B cell (primary cell): ENCODE measurements at regions not wholly inside any gene's neighbourhood (a gene's known extent, or its start where the extent isn't known, plus 50 kb on each side); places are given as distances from the start of the nearest gene placed in this dataset.

Experiments
- EZH2 ChIP-seq: IDR thresholded peaks from 2 replicates; pipeline ENCODE4 v1.6.1; 2012; ENCODE audit warnings: borderline replicate concordance, low read depth, mild to moderate bottlenecking, moderate library complexity, low read length; ENCODE audit not compliant: insufficient read depth, poor library complexity, severe bottlenecking
- TF ChIP-seq, protein P1 (sequence below): fragments of 200-600 bp; IDR thresholded peaks from one replicate; pipeline ENCODE4 v1.8.0; 2022; ENCODE audit warnings: antibody characterized with exemption, mild to moderate bottlenecking

DNA sequence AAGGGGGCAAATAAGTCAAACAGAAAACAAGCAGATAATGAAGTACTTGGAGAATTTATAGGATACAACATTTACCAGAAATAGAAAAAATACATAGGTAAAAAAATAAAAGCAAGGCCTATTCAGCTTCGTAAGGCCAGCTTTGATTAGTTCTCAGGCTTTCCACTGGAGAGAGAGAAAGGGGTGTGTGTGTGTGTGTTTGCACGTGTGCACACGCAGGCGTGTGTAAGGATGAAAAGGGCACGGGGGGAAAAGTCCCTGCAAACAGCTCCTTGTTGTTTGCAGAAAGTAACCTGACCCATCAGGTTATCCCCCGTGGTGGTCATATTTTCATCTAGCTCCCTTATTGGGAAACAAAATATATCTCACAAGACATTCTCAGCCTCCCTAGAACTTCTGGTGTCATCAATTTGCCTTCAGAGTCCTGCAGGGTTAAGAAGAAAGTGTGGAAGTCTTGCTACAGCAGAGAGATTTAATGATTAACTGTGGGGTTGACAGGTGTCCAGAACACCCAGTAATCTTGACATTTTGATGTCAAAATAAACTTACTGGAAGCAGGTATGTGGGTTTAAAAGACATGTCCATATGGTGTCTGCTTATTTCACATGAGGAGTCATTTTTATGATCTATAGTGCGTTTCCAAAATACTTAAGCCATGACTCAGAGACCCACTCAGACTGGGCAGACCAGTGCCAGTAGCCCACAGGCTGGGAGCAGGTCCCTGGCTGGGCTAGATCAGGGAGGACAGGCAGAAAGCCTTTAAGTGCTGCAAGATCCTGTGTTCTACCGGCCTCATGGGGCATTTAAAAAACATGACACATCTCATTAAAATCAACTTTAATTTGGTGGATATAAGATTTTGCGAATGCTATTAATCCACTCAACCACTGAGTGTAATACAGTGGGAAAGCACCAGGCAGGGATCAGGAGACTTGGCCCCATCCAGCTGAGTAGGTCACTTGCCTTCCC, 487.6 kb upstream of the CAMK1G start:
- TF ChIP-seq, protein P1, sequence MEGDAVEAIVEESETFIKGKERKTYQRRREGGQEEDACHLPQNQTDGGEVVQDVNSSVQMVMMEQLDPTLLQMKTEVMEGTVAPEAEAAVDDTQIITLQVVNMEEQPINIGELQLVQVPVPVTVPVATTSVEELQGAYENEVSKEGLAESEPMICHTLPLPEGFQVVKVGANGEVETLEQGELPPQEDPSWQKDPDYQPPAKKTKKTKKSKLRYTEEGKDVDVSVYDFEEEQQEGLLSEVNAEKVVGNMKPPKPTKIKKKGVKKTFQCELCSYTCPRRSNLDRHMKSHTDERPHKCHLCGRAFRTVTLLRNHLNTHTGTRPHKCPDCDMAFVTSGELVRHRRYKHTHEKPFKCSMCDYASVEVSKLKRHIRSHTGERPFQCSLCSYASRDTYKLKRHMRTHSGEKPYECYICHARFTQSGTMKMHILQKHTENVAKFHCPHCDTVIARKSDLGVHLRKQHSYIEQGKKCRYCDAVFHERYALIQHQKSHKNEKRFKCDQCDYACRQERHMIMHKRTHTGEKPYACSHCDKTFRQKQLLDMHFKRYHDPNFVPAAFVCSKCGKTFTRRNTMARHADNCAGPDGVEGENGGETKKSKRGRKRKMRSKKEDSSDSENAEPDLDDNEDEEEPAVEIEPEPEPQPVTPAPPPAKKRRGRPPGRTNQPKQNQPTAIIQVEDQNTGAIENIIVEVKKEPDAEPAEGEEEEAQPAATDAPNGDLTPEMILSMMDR, result no peak
- no peak for TF ChIP-seq EZH2
